AG04449 (cell line): ENCODE measurements at regions not wholly inside any gene's neighbourhood (a gene's known extent, or its start where the extent isn't known, plus 50 kb on each side); places are given as distances from the start of the nearest gene placed in this dataset.

ENCODE experiments used
- CTCF ChIA-PET: fragments of 350-600 bp; formaldehyde crosslinking; extraction: SDS; loops from one replicate; lab custom pipeline; 2021; ENCODE audit warnings: antibody characterized with exemption; lab: Yijun Ruan, JAX
- POLR2A ChIA-PET: fragments of 400-600, 350-600 bp; formaldehyde crosslinking; extraction: SDS; loops from one replicate; lab custom pipeline; 2020; ENCODE audit warnings: antibody characterized with exemption, inconsistent platforms; lab: Yijun Ruan, JAX
- DNase-seq: peaks from one replicate; pipeline ENCODE4 v3.0.0-alpha.2; 2010; ENCODE audit warnings: low read depth, low spot score
- H3K4me3 ChIP-seq: 2 replicates; pipeline ENCODE4 v1.5.1; 2011; ENCODE audit warnings: low read depth, mild to moderate bottlenecking, control low read depth, low read length
- CTCF ChIP-seq: IDR thresholded peaks from one replicate; pipeline ENCODE4 v1.5.1; 2011; ENCODE audit warnings: mild to moderate bottlenecking, moderate library complexity, low read length, control low read depth, inconsistent platforms; ENCODE audit not compliant: insufficient read depth; ENCODE audit errors: missing control alignments

- no peak for TF ChIP-seq CTCF
- H3K4me3 ChIP-seq: no peak overlapping the region
- no peak for DNase-seq
- ChIA-PET POLR2A (no interaction called here), CTCF (no interaction called here)
These were observed 1974.0 kb upstream of the WWC1 start for GRCh38 chr5:166317425-166317824.

- ChIA-PET CTCF (no interaction called here), POLR2A (no interaction called here)
- no peak overlapping the region for H3K4me3 ChIP-seq
- no peak for DNase-seq
- no peak for TF ChIP-seq CTCF
These were observed 1970.4 kb upstream of the WWC1 start for GRCh38 chr5:166320920-166321480.

GRCh38 chr5:166324372-166324771 lies 1967.1 kb upstream of the WWC1 start:
- ChIA-PET POLR2A (no interaction called here), CTCF (no interaction called here)
- no peak overlapping the region for H3K4me3 ChIP-seq
- DNase-seq: no peak
- no peak for TF ChIP-seq CTCF

- DNase-seq: no peak
- no peak overlapping the region for H3K4me3 ChIP-seq
- ChIA-PET POLR2A (no interaction called here), CTCF (no interaction called here)
- no peak for TF ChIP-seq CTCF
These were observed 1962.2 kb upstream of the WWC1 start for GRCh38 chr5:166329149-166329800.

- no peak for TF ChIP-seq CTCF
- ChIA-PET POLR2A (no interaction called here), CTCF (no interaction called here)
These were observed 1961.4 kb upstream of the WWC1 start for GRCh38 chr5:166330036-166330435.

GRCh38 chr5:166331521-166331920 lies 1959.9 kb upstream of the WWC1 start:
- no peak for TF ChIP-seq CTCF
- no peak for DNase-seq
- CTCF ChIA-PET: no interaction called here
- H3K4me3 ChIP-seq: no peak overlapping the region
- POLR2A ChIA-PET: no interaction called here

More at GRCh38 chr5:166330036-166330435, 1961.4 kb upstream of the WWC1 start:
- no peak for DNase-seq
- no peak overlapping the region for H3K4me3 ChIP-seq
